ENCODE measurements at regions not wholly inside any gene's neighbourhood (a gene's known extent, or its start where the extent isn't known, plus 50 kb on each side); places are given as distances from the start of the nearest gene placed in this dataset.

- TF ChIP-seq TRIM28 (IDR thresholded peaks at IDR 0.05; ENCODE audit: borderline replicate concordance, low read length) (no peak), ZNF701 (tag by site-specific recombination; IDR thresholded peaks at IDR 0.05) (no peak)
Measured at GRCh38 chr18:11468120-11468519, 141.3 kb upstream of the SLC35G4 start (continued).

DNA sequence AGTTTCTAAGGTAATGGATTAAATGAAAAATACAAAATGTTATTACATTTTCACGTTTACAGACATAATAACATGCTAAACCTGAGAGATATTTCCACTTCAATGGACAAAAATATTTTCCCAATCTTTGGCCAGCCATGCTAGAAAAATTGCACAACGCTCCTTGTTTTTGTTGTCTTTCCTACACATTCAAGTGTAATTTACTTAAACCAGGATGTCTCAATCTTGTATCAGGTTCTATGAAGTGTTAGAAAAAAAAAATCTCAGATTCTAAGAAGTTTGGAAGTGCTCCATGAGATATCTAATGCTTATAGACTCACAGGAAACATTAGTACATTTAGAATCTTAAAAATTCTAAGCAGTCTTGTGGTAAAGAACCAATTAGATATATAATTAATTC lies 141.8 kb upstream of the SLC35G4 start:
- no peak overlapping the region for H3K27ac ChIP-seq (ENCODE audit: extremely low read depth, low read depth, low read length)
- TF ChIP-seq ZNF2 (tag by site-specific recombination; IDR thresholded peaks at IDR 0.05), result no peak
- TF ChIP-seq BCL6B (tag by site-specific recombination; IDR thresholded peaks at IDR 0.05), result no peak
- no peak for TF ChIP-seq ZNF555 (tag by site-specific recombination; conservative IDR thresholded peaks at IDR 0.05)
- no peak for TF ChIP-seq ATF2 (tag by site-specific recombination; IDR thresholded peaks at IDR 0.05; ENCODE audit: low read depth)
- TF ChIP-seq GLIS1 (tag by site-specific recombination; IDR thresholded peaks at IDR 0.05), result no peak
- no peak for TF ChIP-seq ZXDB (tag by site-specific recombination; IDR thresholded peaks at IDR 0.05)
- no peak for TF ChIP-seq ZNF585B (tag by site-specific recombination; IDR thresholded peaks at IDR 0.05)
- TF ChIP-seq ZBTB48 (tag by site-specific recombination; IDR thresholded peaks at IDR 0.05), result no peak
- no peak for TF ChIP-seq ZFHX2 (tag by site-specific recombination; conservative IDR thresholded peaks at IDR 0.05)
- TF ChIP-seq KLF1 (tag by site-specific recombination; IDR thresholded peaks at IDR 0.05), result no peak
- no peak for TF ChIP-seq ZSCAN5A (tag by site-specific recombination; IDR thresholded peaks at IDR 0.05)
- TF ChIP-seq ZNF184 (tag by site-specific recombination; IDR thresholded peaks at IDR 0.05), result no peak
- TF ChIP-seq ZNF560 (tag by site-specific recombination; IDR thresholded peaks at IDR 0.05; ENCODE audit: borderline replicate concordance), result no peak
- TF ChIP-seq ZNF548 (tag by site-specific recombination; IDR thresholded peaks at IDR 0.05), result no peak
- TF ChIP-seq ZNF596 (tag by site-specific recombination; IDR thresholded peaks at IDR 0.05), result no peak
- TF ChIP-seq, protein P1, sequence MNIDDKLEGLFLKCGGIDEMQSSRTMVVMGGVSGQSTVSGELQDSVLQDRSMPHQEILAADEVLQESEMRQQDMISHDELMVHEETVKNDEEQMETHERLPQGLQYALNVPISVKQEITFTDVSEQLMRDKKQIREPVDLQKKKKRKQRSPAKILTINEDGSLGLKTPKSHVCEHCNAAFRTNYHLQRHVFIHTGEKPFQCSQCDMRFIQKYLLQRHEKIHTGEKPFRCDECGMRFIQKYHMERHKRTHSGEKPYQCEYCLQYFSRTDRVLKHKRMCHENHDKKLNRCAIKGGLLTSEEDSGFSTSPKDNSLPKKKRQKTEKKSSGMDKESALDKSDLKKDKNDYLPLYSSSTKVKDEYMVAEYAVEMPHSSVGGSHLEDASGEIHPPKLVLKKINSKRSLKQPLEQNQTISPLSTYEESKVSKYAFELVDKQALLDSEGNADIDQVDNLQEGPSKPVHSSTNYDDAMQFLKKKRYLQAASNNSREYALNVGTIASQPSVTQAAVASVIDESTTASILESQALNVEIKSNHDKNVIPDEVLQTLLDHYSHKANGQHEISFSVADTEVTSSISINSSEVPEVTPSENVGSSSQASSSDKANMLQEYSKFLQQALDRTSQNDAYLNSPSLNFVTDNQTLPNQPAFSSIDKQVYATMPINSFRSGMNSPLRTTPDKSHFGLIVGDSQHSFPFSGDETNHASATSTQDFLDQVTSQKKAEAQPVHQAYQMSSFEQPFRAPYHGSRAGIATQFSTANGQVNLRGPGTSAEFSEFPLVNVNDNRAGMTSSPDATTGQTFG (tag by site-specific recombination; IDR thresholded peaks at IDR 0.05; ENCODE audit: borderline replicate concordance), result no peak
- no peak for TF ChIP-seq ZNF776 (tag by site-specific recombination; IDR thresholded peaks at IDR 0.05; ENCODE audit: borderline replicate concordance)
- no peaks in the 10 kb centered on the region for H3K9me3 ChIP-seq (ENCODE audit: control insufficient read depth, insufficient read depth, low read depth, low read length)
- POLR2A ChIA-PET, result no interaction called here
- CTCF ChIA-PET, result no interaction called here
- H3K4me3 ChIP-seq (ENCODE audit: low read depth, low read length), result no peak overlapping the region
- H3K4me1 ChIP-seq (ENCODE audit: control insufficient read depth, insufficient read depth, low read length), result no peaks in the 10 kb centered on the region
- H3K36me3 ChIP-seq (ENCODE audit: control insufficient read depth in 2 of 2, insufficient read depth in 1 of 2, low read length in 2 of 2), result no peaks in the 10 kb centered on the region

- no peak overlapping the region for H3K27ac ChIP-seq (ENCODE audit: extremely low read depth, low read depth, low read length)
- CTCF ChIA-PET, result interaction anchor here (1.1 kb wide), 1 partner anchor 48 kb away, joined by 4 read pairs; no protein-coding TSS in a partner anchor
- POLR2A ChIA-PET, result no interaction called here
- H3K4me1 ChIP-seq (ENCODE audit: control insufficient read depth, insufficient read depth, low read length), result no peaks in the 10 kb centered on the region
- no peaks in the 10 kb centered on the region for H3K36me3 ChIP-seq (ENCODE audit: control insufficient read depth in 2 of 2, insufficient read depth in 1 of 2, low read length in 2 of 2)
- H3K9me3 ChIP-seq (ENCODE audit: control insufficient read depth, insufficient read depth, low read depth, low read length), result no peaks in the 10 kb centered on the region
- H3K4me3 ChIP-seq (ENCODE audit: low read depth, low read length), result no peak overlapping the region
- TF ChIP-seq, protein P2, sequence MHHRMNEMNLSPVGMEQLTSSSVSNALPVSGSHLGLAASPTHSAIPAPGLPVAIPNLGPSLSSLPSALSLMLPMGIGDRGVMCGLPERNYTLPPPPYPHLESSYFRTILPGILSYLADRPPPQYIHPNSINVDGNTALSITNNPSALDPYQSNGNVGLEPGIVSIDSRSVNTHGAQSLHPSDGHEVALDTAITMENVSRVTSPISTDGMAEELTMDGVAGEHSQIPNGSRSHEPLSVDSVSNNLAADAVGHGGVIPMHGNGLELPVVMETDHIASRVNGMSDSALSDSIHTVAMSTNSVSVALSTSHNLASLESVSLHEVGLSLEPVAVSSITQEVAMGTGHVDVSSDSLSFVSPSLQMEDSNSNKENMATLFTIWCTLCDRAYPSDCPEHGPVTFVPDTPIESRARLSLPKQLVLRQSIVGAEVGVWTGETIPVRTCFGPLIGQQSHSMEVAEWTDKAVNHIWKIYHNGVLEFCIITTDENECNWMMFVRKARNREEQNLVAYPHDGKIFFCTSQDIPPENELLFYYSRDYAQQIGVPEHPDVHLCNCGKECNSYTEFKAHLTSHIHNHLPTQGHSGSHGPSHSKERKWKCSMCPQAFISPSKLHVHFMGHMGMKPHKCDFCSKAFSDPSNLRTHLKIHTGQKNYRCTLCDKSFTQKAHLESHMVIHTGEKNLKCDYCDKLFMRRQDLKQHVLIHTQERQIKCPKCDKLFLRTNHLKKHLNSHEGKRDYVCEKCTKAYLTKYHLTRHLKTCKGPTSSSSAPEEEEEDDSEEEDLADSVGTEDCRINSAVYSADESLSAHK (tag by site-specific recombination; IDR thresholded peaks at IDR 0.05), result no peak
- TF ChIP-seq, protein P3, sequence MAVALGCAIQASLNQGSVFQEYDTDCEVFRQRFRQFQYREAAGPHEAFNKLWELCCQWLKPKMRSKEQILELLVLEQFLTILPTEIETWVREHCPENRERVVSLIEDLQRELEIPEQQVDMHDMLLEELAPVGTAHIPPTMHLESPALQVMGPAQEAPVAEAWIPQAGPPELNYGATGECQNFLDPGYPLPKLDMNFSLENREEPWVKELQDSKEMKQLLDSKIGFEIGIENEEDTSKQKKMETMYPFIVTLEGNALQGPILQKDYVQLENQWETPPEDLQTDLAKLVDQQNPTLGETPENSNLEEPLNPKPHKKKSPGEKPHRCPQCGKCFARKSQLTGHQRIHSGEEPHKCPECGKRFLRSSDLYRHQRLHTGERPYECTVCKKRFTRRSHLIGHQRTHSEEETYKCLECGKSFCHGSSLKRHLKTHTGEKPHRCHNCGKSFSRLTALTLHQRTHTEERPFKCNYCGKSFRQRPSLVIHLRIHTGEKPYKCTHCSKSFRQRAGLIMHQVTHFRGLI (tag by site-specific recombination; IDR thresholded peaks at IDR 0.05), result no peak
- TF ChIP-seq ZNF433 (tag by site-specific recombination; IDR thresholded peaks at IDR 0.05; ENCODE audit: low read depth) (no peak), SETDB1 (IDR thresholded peaks at IDR 0.05; ENCODE audit: insufficient read length, low read length) (no peak)
Measured at GRCh38 chr18:11464129-11464528, 145.3 kb upstream of the SLC35G4 start.
